Kidney (tissue), 13 donors: ENCODE measurements at regions not wholly inside any gene's neighbourhood (a gene's known extent, or its start where the extent isn't known, plus 50 kb on each side); places are given as distances from the start of the nearest gene placed in this dataset.
A peak's percentile ranks its signal among the peaks of the same experiment; 100 is the strongest.

Experiments
- DNase-seq, 5 donors: peaks; one replicate each; pipeline ENCODE4 v3.0.0-alpha.2; 2013 to 2020
- FAIRE-seq: peaks from 2 replicates; lab custom pipeline; 2012; peaks lifted over from hg19 to GRCh38; lab: Jason Lieb, UNC
- H3K27ac ChIP-seq, 2 donors: one replicate each; pipeline ENCODE4 v1.7.0; 2013; ENCODE audit warnings: low read depth in 2 of 2, low read length in 2 of 2, inconsistent platforms in 1 of 2
- H3K27me3 ChIP-seq: one replicate; pipeline ENCODE4 v1.7.1; 2013; ENCODE audit warnings: low read length, inconsistent platforms; ENCODE audit not compliant: control insufficient read depth, insufficient read depth
- H3K36me3 ChIP-seq, 3 donors: one replicate each; pipeline versions ENCODE4 v1.7.0 to v1.7.1; 2013; ENCODE audit warnings: low read length in 3 of 3, control low read depth in 1 of 3, inconsistent platforms in 1 of 3; ENCODE audit not compliant: insufficient read depth in 3 of 3, control insufficient read depth in 2 of 3
- H3K4me1 ChIP-seq, 3 donors: one replicate each; pipeline versions ENCODE4 v1.7.0 to v1.7.1; 2013; ENCODE audit warnings: low read length in 3 of 3, inconsistent platforms in 1 of 3, low read depth in 1 of 3; ENCODE audit not compliant: control insufficient read depth in 2 of 3, insufficient read depth in 2 of 3
- H3K4me3 ChIP-seq, 3 donors: one replicate each; pipeline versions ENCODE4 v1.7.0 to v1.8.1; 2013; ENCODE audit warnings: low read length in 3 of 3, control low read depth in 1 of 3, inconsistent platforms in 1 of 3
- H3K9ac ChIP-seq, 3 donors: one replicate each; pipeline versions ENCODE4 v1.7.0 to v1.7.1; 2013; ENCODE audit warnings: low read length in 3 of 3, control low read depth in 1 of 3, inconsistent platforms in 1 of 3
- H3K9me3 ChIP-seq, 3 donors: one replicate each; pipeline versions ENCODE4 v1.7.0 to v1.7.1; 2013; ENCODE audit warnings: low read length in 3 of 3, control low read depth in 1 of 3, inconsistent platforms in 1 of 3; ENCODE audit not compliant: control insufficient read depth in 2 of 3, insufficient read depth in 1 of 3
- intact Hi-C: fragments of 100-400 bp; cut with DNase I; formaldehyde crosslinking; loops from one replicate; pipeline ENCODE4 v1.11.1; 2022
- TF ChIP-seq, protein P1 (sequence below): IDR thresholded peaks from 3 replicates; pipeline ENCODE4 v1.5.1; 2012; ENCODE audit warnings: mild to moderate bottlenecking, moderate library complexity, borderline replicate concordance; ENCODE audit not compliant: insufficient read depth; ENCODE audit errors: extremely low read depth
- donor health status: control.
- donor health status: control.
- donor health status: control.
- donor health status: control.
- donor health status: control.
- donor health status: DM: yes; HTN: yes; CAD: no.
- donor health status: Normal renal cell carcinoma (clear cell type).

DNA sequence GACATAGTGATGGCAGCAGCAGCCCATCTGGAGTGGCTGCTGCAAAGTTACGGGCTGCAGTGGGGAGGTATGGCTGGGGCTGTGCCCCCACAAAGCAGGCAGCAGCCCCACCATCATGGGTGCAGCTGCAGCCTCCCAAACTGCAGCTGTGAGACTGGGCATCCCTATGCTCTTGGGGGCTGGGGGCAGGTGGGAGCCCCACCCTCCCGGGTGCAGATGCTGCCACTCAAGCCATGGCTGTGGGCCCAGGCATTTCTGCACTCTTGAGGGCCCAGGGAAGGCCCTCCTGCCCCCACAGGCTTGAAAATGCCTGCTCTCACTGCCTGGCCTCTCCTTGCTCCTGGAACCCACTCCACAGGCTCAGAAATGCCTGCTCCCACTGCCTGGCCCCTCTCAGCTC lies 389.4 kb downstream of the TEX13C start:
- no peak overlapping the region for H3K9ac ChIP-seq
- intact Hi-C loops = no loop called here
- no peak for DNase-seq
- no peaks in the 10 kb centered on the region for H3K4me1 ChIP-seq
- no peaks in the 10 kb centered on the region for H3K36me3 ChIP-seq
- TF ChIP-seq, protein P1, sequence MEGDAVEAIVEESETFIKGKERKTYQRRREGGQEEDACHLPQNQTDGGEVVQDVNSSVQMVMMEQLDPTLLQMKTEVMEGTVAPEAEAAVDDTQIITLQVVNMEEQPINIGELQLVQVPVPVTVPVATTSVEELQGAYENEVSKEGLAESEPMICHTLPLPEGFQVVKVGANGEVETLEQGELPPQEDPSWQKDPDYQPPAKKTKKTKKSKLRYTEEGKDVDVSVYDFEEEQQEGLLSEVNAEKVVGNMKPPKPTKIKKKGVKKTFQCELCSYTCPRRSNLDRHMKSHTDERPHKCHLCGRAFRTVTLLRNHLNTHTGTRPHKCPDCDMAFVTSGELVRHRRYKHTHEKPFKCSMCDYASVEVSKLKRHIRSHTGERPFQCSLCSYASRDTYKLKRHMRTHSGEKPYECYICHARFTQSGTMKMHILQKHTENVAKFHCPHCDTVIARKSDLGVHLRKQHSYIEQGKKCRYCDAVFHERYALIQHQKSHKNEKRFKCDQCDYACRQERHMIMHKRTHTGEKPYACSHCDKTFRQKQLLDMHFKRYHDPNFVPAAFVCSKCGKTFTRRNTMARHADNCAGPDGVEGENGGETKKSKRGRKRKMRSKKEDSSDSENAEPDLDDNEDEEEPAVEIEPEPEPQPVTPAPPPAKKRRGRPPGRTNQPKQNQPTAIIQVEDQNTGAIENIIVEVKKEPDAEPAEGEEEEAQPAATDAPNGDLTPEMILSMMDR = no peak
- no peaks in the 10 kb centered on the region for H3K9me3 ChIP-seq
- FAIRE-seq = no peak
- no peaks in the 10 kb centered on the region for H3K27me3 ChIP-seq
- no peak overlapping the region for H3K27ac ChIP-seq
- no peak overlapping the region for H3K4me3 ChIP-seq

DNA sequence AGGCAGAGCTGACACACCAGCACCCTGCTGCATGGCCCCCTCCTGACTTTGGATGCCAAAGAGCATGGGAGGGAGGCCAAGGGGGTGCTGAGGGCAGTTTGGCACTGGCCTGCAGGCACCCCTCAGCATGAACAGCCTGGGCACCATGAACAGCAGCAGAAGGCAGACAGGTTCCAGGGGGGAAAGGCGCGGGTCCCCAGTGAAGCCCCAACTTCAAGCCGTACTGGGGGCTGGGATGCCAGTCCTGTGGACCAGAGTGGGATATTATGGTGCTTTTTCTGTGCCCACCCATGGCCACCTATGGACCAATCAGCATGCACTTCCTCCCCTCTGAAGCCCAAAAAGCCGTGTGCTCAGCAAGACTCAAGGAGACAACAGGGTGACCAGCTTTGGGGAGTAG lies 389.9 kb downstream of the TEX13C start:
- H3K27ac ChIP-seq = no peak overlapping the region
- FAIRE-seq = no peak
- intact Hi-C loops = no loop called here
- no peaks in the 10 kb centered on the region for H3K4me1 ChIP-seq
- TF ChIP-seq, protein P1 = no peak
- no peaks in the 10 kb centered on the region for H3K9me3 ChIP-seq
- no peak overlapping the region for H3K9ac ChIP-seq
- no peaks in the 10 kb centered on the region for H3K36me3 ChIP-seq
- H3K27me3 ChIP-seq = no peaks in the 10 kb centered on the region
- DNase-seq = no peak
- H3K4me3 ChIP-seq = no peak overlapping the region

DNA sequence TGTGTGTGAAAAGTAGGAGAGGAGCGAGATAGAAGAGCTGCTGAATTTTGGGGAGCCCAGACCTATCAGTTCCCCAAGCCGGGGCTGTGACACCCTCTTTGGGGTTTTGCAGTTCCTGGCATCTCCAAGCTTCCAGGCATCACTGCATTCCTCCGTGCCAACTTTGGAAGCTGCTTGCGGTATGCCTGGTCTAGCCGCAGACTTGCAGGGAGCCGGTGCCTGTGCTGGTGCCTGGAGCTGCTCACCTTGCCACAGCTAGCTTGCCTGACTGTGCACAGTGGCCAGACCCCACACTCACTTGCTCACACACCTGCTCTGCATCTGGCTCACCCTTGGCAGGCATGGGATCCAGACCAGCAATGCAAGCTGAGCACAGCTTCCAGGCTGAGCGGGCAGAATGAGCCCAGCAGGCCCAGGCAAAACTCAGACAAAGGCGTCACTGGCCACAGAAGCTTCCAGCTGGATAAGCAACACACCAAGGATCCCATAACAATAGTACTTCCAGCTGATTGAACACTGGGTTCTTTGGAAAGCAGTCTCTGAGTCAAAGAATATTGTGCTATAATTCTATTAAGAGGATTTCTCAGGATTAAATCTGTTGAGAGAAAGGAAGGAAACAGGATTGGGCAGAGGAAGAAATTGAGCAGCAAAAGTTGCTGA lies 390.9 kb downstream of the TEX13C start:
- Histone ChIP-seq H3K27ac (no peak overlapping the region), H3K4me1 (no peaks in the 10 kb centered on the region), H3K36me3 (no peaks in the 10 kb centered on the region), H3K4me3 (no peak overlapping the region), H3K27me3 (no peaks in the 10 kb centered on the region), H3K9me3 (no peaks in the 10 kb centered on the region), H3K9ac (no peak overlapping the region)
- DNase-seq (no peak), FAIRE-seq (no peak)
- TF ChIP-seq, protein P1 = no peak
- intact Hi-C loops = no loop called here

- no peaks in the 10 kb centered on the region for H3K36me3 ChIP-seq
- H3K9ac ChIP-seq = no peak overlapping the region
- DNase-seq (peak in 1 of 5 donors; percentile 1), FAIRE-seq (no peak)
- no peak overlapping the region for H3K4me3 ChIP-seq
- H3K27me3 ChIP-seq = no peaks in the 10 kb centered on the region
- intact Hi-C loops = no loop called here
- no peaks in the 10 kb centered on the region for H3K9me3 ChIP-seq
- TF ChIP-seq, protein P1 = no peak
- H3K27ac ChIP-seq = no peak overlapping the region
- H3K4me1 ChIP-seq = no peaks in the 10 kb centered on the region
These were observed 391.4 kb downstream of the TEX13C start for GRCh38 chrX:125711103-125711502.
